ENCODE measurements at regions not wholly inside any gene's neighbourhood (a gene's known extent, or its start where the extent isn't known, plus 50 kb on each side); places are given as distances from the start of the nearest gene placed in this dataset.

- no peak for DNase-seq (ENCODE audit: low spot score)
- TF ChIP-seq CTCF (IDR thresholded peaks at IDR 0.05; ENCODE audit: extremely low read depth, insufficient read depth, missing control alignments): no peak
- in situ Hi-C loops (cut with MboI; ENCODE audit: low pct_unique_long_range_greater_than_20kb, low sequenced_read_pairs, unreplicated experiment): no loop called here
These were observed 137.3 kb downstream of the VEGFA start for GRCh38 chr6:43907312-43907711.

GRCh38 chr6:43904311-43905123 is 134.5 kb downstream of the VEGFA start:
- TF ChIP-seq CTCF (IDR thresholded peaks at IDR 0.05; ENCODE audit: extremely low read depth, insufficient read depth, missing control alignments): no peak
- in situ Hi-C loops (cut with MboI; ENCODE audit: low pct_unique_long_range_greater_than_20kb, low sequenced_read_pairs, unreplicated experiment): no loop called here
- no peak for DNase-seq (ENCODE audit: low spot score)

DNA sequence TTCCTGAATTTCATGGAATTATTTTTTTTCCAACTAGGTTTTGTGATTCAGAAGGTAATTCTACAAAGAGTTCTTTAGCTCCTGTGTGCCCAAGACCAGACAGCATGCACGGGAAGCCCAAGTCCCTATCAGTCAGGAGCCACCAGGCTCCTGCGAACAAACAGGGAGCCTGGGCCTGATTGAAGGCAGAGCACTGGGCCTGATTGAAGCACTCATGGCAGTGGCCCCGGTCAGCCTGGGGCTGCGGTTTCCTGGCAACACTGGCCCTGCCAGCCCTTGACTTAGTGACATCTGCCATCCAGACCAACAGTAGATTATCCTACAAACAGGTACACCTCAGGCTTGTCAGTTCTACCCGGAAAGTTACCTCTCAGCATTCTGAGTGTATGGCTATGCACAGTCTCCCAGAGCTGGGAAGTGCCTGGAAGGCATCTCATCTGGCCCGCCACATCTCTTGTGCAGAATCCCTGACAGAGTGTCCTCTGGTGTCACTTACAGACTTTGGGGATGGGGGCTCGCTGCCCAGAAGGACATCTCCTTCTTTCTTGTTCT is 133.8 kb downstream of the VEGFA start:
- no peak for TF ChIP-seq CTCF (IDR thresholded peaks at IDR 0.05; ENCODE audit: extremely low read depth, insufficient read depth, missing control alignments)
- no peak for DNase-seq (ENCODE audit: low spot score)
- in situ Hi-C loops (cut with MboI; ENCODE audit: low pct_unique_long_range_greater_than_20kb, low sequenced_read_pairs, unreplicated experiment): no loop called here

- no peak for TF ChIP-seq CTCF (IDR thresholded peaks at IDR 0.05; ENCODE audit: extremely low read depth, insufficient read depth, missing control alignments)
- in situ Hi-C loops (cut with MboI; ENCODE audit: low pct_unique_long_range_greater_than_20kb, low sequenced_read_pairs, unreplicated experiment): no loop called here
- DNase-seq (ENCODE audit: low spot score): no peak
These were observed 131.8 kb downstream of the VEGFA start for GRCh38 chr6:43901733-43902230.

- no peak for TF ChIP-seq CTCF (IDR thresholded peaks at IDR 0.05; ENCODE audit: extremely low read depth, insufficient read depth, missing control alignments)
These were observed 131.1 kb downstream of the VEGFA start for GRCh38 chr6:43900916-43901732.

DNA sequence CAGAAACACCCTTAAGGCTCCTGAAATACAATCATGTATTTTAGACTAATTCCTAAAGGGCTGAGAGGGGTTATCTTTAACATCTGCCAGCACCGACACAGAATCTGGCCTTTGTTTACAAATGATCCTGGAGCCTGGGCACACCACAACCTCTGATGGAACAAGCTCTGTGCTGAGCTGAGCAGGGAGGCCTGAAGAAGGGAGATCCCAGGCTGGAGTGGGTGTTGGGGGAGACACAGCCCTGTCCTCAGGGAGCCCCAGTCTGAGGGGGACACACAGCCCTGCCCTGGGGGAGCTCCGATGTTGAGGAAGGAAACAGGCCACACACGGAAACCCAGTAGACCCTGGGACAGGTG is 130.5 kb downstream of the VEGFA start:
- no peak for DNase-seq (ENCODE audit: low spot score)

More at GRCh38 chr6:43900916-43901732, 131.1 kb downstream of the VEGFA start:
- in situ Hi-C loops (cut with MboI; ENCODE audit: low pct_unique_long_range_greater_than_20kb, low sequenced_read_pairs, unreplicated experiment): no loop called here
- DNase-seq (ENCODE audit: low spot score): no peak

More for the DNA sequence above, 130.5 kb downstream of the VEGFA start:
- TF ChIP-seq CTCF (IDR thresholded peaks at IDR 0.05; ENCODE audit: extremely low read depth, insufficient read depth, missing control alignments): no peak
- in situ Hi-C loops (cut with MboI; ENCODE audit: low pct_unique_long_range_greater_than_20kb, low sequenced_read_pairs, unreplicated experiment): no loop called here

All from GM13977 (cell line).